ENCODE measurements at regions not wholly inside any gene's neighbourhood (a gene's known extent, or its start where the extent isn't known, plus 50 kb on each side); places are given as distances from the start of the nearest gene placed in this dataset.

DNA sequence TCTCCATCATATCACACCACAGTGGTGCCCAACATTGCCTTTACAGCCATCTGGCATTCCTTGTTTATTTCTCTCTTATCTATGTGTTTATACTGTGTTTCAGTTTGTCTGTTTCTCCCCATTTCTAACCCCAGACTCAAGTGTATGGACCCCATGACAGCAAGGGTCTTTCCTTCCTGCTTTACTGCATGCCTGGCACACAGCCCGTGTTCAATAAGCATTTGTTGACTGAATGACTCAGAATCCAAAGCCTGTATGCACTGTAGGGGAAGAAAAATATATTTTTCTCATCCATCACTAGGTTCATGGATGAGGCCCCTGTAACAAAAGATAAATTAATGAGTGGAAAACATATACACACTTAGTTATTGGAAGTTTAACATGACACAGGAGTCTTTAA, 190.8 kb upstream of the SEMA6A start:
- TF ChIP-seq EZH2 (IDR thresholded peaks at IDR 0.05; ENCODE audit: borderline replicate concordance, low read depth, low read length, severe bottlenecking) (no peak), POLR2A (IDR thresholded peaks at IDR 0.05; ENCODE audit: low read depth, low read length) (no peak), POLR2AphosphoS5 (IDR thresholded peaks at IDR 0.05; ENCODE audit: insufficient read depth, low read depth, low read length) (no peak)
- TF ChIP-seq, protein P1, sequence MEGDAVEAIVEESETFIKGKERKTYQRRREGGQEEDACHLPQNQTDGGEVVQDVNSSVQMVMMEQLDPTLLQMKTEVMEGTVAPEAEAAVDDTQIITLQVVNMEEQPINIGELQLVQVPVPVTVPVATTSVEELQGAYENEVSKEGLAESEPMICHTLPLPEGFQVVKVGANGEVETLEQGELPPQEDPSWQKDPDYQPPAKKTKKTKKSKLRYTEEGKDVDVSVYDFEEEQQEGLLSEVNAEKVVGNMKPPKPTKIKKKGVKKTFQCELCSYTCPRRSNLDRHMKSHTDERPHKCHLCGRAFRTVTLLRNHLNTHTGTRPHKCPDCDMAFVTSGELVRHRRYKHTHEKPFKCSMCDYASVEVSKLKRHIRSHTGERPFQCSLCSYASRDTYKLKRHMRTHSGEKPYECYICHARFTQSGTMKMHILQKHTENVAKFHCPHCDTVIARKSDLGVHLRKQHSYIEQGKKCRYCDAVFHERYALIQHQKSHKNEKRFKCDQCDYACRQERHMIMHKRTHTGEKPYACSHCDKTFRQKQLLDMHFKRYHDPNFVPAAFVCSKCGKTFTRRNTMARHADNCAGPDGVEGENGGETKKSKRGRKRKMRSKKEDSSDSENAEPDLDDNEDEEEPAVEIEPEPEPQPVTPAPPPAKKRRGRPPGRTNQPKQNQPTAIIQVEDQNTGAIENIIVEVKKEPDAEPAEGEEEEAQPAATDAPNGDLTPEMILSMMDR (IDR thresholded peaks at IDR 0.05; ENCODE audit: extremely low read depth in 1 of 2, insufficient read depth in 1 of 2, low read depth in 1 of 2, low read length in 2 of 2) = no peak
- TF ChIP-seq, protein P2, sequence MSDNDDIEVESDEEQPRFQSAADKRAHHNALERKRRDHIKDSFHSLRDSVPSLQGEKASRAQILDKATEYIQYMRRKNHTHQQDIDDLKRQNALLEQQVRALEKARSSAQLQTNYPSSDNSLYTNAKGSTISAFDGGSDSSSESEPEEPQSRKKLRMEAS (IDR thresholded peaks at IDR 0.05; ENCODE audit: insufficient read depth, insufficient read length) = no peak
